Adrenal gland (tissue), 5 donors: ENCODE measurements at regions not wholly inside any gene's neighbourhood (a gene's known extent, or its start where the extent isn't known, plus 50 kb on each side); places are given as distances from the start of the nearest gene placed in this dataset.

Experiments
- POLR2A ChIP-seq, 2 donors: fragments of 450-650 bp; IDR thresholded peaks; one replicate each; pipeline ENCODE4 v1.6.1; 2017; ENCODE audit warnings: antibody characterized with exemption in 2 of 2, mild to moderate bottlenecking in 2 of 2, moderate library complexity in 1 of 2
- TF ChIP-seq, protein P1 (sequence below), 6 experiments: fragments of 450-650 bp in 4 of 6; fragments of 200-600 bp in 2 of 6; sonication (generic) in 1 of 6; IDR thresholded peaks; 1 replicate in 5 of 6; 2 replicates in 1 of 6; pipeline versions ENCODE4 v1.5.1 to v1.8.0; 2016 to 2021; ENCODE audit warnings: antibody characterized with exemption in 6 of 6, mild to moderate bottlenecking in 2 of 6, moderate library complexity in 1 of 6
- donor health status: DM: no; HTN: no; CAD: no.

DNA sequence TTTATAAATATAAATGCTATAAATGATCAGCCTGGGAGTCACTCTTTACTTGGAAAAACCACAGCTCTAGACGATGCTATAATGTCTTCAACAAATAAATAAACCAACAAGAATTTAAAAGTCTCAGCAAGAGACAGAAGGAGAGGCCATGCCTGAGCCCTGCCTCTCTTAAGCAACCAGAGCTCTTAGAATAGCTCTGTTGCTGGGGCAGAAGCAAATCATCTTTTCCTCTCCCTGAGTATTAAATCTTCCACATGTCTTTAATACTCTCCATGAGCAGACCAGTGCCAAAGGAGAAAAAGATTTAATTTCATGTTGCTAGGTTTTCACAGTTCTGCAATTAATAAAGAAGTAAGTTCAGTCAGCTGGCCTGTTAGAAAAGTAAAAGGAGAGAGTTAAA, 408.0 kb upstream of the SLC30A5 start:
- TF ChIP-seq, protein P1, sequence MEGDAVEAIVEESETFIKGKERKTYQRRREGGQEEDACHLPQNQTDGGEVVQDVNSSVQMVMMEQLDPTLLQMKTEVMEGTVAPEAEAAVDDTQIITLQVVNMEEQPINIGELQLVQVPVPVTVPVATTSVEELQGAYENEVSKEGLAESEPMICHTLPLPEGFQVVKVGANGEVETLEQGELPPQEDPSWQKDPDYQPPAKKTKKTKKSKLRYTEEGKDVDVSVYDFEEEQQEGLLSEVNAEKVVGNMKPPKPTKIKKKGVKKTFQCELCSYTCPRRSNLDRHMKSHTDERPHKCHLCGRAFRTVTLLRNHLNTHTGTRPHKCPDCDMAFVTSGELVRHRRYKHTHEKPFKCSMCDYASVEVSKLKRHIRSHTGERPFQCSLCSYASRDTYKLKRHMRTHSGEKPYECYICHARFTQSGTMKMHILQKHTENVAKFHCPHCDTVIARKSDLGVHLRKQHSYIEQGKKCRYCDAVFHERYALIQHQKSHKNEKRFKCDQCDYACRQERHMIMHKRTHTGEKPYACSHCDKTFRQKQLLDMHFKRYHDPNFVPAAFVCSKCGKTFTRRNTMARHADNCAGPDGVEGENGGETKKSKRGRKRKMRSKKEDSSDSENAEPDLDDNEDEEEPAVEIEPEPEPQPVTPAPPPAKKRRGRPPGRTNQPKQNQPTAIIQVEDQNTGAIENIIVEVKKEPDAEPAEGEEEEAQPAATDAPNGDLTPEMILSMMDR (IDR thresholded peaks at IDR 0.05) = no peak
- TF ChIP-seq POLR2A (IDR thresholded peaks at IDR 0.05) = no peak
